SK-N-SH treated with all-trans-retinoic acid at 6 μM for 48 hours (cell line): ENCODE measurements at regions not wholly inside any gene's neighbourhood (a gene's known extent, or its start where the extent isn't known, plus 50 kb on each side); places are given as distances from the start of the nearest gene placed in this dataset.

ENCODE experiments used
- GLIS3 ChIP-seq: fragments of 250-450 bp; sonication (Bioruptor Pico); IDR thresholded peaks from 2 replicates; pipeline ENCODE4 v1.5.0; 2020; ENCODE audit warnings: mild to moderate bottlenecking, moderate library complexity
- TF ChIP-seq, protein P1 (sequence below): fragments of 250-450 bp; sonication (Bioruptor Pico); IDR thresholded peaks from 2 replicates; pipeline ENCODE4 v1.8.0; 2020; ENCODE audit warnings: mild to moderate bottlenecking, moderate library complexity, borderline replicate concordance

DNA sequence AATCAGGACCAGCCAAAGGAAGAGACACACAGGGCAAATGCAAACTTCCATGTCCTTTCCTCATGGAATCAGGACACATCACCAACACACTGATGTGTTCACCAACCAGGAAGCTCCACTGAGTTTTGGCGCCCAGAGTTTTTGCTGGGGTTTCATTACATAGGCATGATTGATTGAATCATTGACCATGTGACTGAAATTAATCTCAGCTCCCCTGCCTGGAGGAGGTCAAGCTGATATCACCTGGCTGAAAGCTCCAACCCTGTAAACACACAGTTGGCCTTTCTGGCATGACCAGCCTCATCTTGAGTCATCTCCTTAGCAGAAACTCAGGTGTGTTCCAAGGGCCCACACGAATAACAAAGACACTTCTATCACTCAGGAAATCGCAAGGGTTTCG, 133.2 kb downstream of the TRIM29 start:
- TF ChIP-seq, protein P1, sequence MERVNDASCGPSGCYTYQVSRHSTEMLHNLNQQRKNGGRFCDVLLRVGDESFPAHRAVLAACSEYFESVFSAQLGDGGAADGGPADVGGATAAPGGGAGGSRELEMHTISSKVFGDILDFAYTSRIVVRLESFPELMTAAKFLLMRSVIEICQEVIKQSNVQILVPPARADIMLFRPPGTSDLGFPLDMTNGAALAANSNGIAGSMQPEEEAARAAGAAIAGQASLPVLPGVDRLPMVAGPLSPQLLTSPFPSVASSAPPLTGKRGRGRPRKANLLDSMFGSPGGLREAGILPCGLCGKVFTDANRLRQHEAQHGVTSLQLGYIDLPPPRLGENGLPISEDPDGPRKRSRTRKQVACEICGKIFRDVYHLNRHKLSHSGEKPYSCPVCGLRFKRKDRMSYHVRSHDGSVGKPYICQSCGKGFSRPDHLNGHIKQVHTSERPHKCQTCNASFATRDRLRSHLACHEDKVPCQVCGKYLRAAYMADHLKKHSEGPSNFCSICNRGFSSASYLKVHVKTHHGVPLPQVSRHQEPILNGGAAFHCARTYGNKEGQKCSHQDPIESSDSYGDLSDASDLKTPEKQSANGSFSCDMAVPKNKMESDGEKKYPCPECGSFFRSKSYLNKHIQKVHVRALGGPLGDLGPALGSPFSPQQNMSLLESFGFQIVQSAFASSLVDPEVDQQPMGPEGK (CRISPR knock-in tag) = no peak
- TF ChIP-seq GLIS3 (CRISPR knock-in tag) = no peak
